GM18909 (cell line): ENCODE measurements at regions not wholly inside any gene's neighbourhood (a gene's known extent, or its start where the extent isn't known, plus 50 kb on each side); places are given as distances from the start of the nearest gene placed in this dataset.
"Not testable (repeated sequence)": the region's sequence is repeated elsewhere in the genome, so short reads cannot be mapped to it uniquely, and the experiment has no call there.

Experiments
- ATAC-seq: cut with Tn5 transposase; IDR thresholded peaks from one replicate; pipeline ENCODE4 v1.9.1; 2021; ENCODE audit warnings: mild to moderate bottlenecking; ENCODE audit not compliant: unreplicated experiment, poor library complexity

DNA sequence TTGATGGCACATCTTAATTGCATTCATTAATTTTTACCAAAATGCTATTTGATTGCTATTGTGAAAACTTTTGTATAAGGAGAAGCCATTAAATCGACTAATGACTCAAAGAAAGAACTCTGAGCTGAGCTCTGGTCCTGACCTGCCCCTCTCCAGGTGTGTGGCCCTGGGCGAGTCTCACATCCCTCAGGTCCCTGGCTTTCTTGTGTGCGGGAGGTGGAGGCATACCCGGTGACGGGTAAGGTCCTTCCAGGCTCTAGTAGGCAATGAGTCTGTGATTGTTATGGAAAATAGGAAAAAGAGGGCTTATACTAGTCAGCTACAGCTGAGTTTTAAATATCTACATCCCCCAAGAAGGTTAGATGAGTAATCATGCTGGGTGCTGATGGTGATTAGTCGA lies 248.1 kb downstream of the GATA3 start:
- ATAC-seq: no peak

DNA sequence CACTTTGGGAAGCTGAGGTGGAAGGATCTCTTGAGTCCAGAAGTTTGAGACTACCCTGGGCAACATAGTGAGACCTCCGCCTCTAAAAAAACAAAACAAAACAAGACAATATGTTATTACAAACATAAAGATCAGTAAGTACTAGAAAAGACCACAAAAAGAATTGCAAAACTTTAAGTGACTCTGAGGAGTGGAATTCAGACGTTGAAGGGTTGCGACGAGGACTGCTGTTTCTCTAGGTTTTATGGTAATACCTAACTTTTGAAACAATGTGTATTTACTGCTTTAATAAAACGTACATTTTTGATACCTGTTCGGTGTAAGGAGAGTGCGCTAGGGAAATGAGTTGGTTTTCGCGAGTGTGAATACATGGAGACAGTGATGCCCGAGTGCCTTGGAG lies 250.4 kb downstream of the GATA3 start:
- no peak for ATAC-seq

DNA sequence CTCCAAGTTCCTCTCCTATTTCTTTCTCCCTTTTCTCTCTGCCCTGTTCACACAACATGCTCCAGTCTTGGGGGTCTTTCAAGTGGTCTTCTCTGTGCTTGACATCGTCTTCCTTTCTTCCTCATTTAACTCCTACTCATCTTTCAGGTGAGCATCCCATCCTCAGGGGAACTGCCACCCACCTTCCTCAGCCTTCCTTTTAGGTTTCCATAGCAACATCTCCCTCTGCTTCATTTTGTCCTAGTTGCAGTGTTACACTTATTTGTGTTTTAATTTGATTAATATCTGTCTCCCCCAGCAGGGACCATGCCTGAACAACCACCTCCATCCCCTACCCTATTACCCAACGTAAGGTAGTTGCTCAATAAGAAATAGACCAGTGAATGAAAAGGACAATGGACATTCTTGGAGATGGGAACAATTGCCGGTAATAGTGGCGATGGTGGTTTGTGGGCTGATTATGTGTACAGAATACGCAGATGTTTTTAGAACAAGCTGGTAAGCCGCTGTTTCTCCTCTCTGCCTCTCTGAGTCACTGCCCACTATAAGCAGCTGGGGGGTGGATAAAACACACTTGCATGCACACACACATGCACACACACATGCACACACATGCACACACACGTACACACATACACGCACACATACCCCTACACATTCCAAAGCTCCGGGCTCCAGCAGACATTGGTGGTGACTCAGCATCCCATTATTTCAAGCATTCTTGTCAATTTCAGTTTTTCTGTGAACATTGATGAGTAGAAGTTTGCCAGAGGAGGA lies 251.6 kb downstream of the GATA3 start:
- no peak for ATAC-seq

DNA sequence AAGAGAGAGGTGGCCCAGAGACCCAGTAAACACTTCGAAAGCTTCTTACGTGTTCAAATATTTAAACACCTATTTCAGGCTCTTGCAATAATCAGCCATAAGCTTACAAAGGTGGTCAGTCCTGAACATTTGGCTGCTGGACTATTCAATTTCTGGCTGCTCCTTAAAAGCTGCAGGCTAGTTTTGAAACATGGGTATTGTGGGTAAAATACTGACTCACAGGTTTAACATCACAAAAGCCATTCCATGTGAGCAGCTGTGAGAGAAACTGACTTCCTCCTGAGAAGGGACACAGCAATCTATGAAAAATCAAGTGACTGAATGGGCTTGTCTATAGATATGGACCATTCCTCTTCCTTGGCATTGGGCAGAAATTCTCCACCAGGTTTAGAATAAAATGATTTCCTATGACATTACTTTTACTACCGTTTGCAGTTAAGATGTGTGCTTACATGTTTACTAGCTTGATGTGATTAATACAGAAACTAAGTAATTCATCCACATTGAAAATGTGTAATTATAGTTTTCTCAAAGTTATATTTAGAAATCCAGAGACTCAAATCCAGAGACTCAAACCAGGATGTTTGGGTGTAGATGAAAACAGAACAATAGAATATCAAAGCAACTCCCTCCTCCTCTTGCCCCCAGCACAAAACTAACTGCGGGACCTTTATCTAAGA lies 252.3 kb downstream of the GATA3 start:
- ATAC-seq: no peak

DNA sequence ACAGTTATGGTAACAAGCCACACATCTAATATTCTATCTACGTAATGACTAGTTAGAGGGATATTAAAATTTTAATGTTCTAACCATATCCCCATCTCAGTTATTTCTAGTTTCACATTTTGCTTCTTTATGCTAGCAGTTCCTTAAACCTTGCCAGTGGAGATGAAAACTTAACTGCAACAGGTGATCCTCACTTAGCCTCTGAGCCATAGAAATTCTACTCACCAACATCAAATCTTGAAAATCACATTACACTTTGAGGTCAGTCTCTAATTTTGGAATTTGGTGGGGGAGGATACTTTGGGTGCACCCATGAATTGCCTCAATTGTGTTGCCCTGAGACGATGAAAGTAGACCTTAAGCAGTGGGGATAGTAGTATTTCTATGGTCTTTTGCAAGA lies 256.4 kb downstream of the GATA3 start:
- no peak for ATAC-seq

DNA sequence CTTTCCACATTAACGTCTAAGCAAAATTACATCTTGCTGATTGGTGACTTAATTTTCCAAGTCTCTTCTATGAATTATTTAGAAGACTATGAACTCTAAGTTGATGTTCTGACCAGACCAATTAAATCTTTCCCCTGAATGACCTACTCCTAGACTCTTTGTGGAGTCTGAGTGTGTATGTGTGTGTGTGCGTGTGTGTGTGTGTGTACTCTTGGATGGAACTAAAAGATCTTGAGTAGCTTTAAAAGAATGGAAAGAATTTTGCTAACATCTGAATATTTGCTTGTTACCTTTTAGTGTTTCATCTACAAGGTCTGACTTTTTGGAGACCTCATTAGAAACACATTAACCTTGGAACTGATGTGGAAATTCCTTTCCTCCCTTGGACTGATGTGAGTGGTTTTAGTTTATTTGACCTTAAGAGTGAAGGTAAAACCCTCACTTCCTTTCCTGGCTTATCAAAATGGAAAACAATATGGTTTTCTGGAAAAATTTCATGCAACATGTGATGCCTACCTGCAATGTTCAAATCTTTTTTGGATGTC lies 257.1 kb downstream of the GATA3 start:
- ATAC-seq: no peak

DNA sequence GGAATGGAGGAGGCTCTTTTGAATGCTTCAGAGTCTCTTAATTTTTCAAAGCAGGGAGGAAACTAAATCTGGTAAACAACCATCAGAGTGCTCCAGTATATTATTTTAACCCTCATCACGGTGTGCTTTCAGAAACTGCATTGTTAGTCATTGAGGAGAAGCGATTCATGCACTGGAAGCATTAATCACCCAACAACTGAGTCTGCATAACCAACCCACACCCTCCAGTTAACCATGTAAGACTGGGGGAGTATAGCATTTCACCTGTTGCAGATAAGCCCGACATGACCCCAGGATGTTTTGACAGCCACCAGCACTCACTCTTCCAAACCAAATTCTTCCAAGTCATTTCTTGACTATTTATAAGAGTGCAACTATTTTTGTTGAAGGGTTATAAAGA lies 257.6 kb downstream of the GATA3 start:
- no peak for ATAC-seq

DNA sequence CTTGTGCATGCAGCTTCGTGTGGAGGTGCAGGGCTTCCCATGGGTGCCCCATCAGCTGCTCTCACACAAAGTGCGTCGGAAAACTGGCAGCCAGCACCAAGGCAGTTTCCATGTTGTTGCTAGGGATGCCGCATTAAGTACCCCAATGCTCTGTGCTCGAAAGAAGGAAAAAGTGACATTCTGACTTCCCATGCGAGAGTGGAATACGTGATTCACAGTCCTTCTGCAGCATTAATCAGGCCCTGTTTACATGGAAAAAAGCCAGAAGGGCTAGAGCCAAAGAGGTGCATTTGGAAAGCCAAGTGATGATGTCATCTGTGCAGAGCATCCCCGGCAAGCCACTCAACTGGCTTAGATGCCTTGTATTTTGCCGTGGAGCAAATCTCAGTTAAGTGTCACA lies 258.3 kb downstream of the GATA3 start:
- ATAC-seq: no peak

DNA sequence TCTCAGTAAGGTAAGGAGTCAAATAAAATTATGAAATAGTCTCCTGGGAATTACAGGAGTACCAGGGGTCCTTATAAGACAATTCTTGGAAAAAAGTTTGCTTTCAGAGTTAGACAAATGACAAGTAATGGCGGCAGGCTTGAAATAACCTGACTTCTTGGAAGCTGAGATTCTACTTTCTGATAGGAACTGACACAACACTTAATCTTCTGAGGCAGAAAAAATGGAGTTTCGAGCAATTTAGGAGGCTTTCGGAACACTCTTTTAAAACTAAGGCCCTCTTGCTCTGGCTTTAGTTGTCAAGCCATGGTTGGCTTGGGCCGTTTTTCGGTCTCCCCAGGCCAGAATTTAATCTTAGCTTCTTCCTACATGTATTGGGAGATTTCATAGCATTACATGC lies 260.0 kb downstream of the GATA3 start:
- ATAC-seq: no peak

DNA sequence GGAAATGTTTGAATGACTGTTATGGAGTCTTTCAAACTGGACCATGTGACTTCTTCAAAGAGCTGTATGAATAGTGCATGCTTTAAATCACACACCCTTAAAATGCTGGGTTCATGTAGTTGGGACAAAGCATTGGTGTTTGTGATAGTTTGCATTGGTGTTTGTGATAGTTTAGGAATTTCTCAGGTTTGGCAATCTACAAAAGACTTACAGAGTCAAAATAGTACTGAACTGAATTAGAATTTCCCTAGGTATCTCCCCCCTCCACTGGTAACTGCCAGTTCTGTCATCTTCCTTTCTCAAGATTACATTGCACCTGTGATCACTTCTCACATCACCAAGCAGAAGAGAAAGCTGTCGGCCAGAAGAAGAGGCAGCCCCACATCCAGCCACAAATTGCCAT lies 261.1 kb downstream of the GATA3 start:
- ATAC-seq: no peak

DNA sequence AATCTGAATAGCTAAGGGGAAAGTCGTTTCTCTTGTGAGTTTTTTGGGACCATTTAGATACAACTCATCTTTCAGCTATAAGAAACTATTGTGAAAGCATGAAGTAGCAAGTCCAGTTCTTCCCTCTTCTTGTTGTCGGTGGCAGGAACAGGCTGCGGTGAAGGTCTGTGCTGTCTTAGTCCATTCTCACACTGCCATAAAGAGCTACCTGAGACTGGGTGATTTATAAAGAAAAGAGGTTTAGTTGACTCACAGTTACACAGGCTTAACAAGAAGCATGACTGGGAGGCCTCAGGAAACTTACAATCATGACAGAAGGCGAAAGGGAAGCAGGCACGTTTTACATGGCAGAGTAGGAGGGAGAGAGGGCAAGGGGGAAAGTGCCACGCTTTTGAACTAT lies 261.8 kb downstream of the GATA3 start:
- no peak for ATAC-seq

DNA sequence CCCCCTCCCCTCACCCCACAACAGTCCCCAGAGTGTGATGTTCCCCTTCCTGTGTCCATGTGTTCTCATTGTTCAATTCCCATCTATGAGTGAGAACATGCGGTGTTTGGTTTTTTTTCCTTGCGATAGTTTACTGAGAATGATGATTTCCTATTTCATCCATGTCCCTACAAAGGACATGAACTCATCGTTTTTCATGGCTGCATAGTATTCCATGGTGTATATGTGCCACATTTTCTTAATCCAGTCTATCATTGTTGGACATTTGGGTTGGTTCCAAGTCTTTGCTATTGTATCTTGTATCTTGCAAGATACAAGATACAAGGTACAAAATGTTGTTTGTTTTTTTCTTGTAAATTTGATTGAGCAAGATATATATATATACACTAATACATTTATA lies 263.9 kb downstream of the GATA3 start:
- not testable (repeated sequence) for ATAC-seq

DNA sequence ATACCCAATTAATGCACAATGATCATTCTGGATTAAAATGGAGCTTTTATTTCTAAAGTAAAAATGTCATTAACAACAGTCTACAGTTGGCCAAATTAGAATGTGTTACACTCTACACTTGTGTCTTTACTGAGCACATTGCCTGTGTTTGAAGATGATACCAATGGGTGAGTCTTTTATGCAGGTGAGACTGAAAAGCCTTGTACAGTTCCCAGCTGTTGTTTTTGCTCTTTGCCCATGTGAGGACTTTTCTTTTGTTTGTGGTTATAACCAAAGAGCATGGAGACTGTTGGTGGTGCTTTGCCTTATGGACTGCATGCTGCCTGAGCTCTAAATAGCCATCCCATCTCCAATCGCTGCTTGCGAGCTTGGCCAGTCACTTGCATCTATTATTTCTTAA lies 264.5 kb downstream of the GATA3 start:
- ATAC-seq: no peak

DNA sequence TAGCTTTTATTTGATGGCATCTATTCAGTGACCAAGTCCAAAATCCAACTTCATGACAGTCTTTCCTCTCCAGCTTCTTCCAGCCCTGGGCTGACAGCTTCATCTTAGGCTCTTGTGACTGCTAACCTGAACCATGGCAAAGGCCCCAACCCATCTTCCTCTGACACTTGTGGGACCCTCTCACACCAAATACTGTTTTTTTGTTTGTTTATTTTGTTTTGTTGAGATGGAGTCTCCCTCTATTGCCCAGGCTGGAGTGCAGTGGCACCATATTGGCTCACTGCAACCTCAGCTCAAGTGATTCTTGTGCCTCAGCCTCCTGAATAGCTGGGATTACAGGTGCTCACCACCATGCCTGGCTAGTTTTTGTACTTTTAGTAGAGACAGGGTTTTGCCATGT lies 265.2 kb downstream of the GATA3 start:
- no peak for ATAC-seq

DNA sequence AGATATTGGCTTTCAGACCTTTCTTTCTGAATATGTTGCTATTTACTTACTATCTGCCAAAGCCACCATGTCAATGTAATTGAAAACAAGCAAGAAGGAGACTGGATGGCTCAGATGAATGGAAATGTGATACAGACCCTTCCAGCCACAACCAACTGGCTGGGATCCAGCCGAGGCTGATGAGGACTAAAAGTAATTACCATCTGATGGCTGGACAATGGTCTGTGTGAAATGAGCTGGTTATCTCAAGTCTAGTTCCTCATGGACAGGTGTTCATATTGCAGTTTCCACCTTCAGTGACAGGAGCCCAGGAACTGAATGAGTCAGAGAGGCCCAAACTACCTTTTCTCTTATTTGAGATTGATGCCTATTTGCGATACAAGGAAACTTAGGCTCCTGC lies 267.5 kb downstream of the GATA3 start:
- no peak for ATAC-seq

DNA sequence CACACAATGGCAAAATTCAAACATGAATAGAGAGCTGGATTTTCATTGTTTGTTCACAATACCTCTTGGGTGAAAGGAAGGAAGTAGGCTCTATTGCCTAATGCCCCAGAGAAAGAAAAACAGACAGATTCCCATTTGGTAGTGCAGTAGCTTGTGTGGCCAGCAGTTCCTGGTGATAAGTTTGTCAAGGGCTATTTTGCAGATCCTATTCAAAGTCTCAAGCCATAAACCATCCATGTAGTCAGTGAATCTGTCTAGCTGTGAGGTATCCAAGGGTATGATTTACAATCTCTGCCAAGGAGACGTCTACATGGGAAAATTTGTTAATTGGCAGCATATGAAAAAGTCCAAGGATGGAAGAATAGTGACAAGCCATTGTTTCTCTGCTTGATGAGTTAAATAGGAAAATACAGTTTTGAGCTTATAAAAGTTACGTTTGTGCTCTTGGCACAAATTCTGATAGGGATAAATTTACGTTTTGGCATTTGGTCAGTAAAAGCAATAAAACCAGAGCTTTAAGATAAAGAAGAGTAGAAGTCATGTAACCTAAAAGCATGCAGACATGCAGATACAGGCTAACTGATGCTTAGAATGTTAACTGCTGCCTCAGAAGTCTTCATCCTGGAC lies 269.1 kb downstream of the GATA3 start:
- no peak for ATAC-seq

DNA sequence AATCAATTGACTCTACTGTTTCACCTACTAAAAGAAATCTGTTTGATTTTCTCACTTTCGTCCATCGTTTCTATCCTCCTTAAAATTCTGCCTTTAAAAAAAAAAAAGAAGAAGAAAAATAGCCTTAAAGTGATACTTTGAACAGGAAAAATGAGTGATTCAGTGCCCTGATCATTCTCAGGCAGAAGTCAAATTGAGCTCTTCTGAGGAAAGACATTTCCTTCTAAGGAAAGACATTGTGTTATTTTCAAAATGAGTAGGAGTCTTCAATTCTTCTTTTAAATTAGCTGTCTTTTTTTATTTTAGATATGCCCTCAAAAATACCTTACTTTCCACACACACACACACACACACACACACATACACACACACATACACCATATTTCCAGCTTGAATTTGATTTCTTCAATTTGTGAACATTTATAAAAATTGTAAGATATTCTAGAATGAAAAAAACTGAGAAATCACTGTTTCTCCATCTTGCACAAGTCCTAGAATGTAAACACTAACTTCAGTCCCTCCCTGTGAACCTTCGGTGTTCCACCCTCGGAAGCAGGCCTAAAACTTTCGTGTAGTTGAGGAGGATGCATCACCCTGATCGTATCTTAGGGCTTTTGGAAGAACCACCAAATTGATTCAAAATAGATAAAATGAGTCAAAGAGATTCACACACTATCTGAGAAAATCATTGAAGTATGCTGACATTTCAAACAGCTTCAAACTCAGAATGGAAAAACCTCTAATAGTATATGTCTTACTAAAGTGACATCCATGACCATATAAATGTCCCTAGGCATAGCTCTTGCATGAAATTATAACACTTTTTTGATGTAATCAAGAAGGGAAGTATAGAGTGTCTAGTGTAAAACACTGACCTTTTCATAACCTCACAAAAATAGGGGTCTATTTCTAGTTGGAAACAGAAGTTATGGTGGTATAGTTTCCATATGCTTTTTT lies 270.8 kb downstream of the GATA3 start:
- ATAC-seq: no peak

DNA sequence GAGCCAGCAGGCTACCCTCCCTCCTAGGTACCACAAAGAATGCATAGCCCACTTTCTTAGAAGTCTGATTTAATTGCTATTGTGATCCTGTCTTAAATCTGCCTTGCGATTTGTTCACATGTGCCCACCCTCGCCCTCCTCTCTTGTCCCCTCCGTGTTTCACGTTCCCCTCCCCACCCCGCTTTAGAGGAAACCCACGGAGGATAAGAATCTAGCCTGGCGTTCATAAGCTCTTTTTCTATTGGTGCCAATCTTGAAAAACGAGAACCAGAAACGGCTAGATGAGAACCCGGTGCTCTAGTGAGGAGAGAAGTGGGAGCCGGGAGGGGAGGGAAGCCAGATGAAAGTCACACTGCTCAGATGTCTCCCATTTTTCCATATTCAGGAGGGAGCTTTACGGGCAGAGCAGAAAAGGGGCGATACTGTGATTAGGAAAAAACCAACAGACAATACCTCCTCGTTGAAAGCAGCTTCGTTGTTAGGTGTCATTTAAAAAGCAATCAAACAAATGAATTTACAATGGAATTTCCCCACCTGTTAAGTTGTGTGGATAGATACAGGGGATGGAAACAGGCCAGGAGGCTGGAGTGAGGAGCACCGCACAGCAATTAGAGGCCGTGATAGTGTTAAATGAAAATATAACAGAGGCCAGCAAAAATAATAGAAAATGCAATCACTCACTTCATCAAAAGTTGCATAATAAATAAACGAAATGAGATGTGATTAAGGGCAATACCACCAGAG lies 272.1 kb downstream of the GATA3 start:
- ATAC-seq: no peak

DNA sequence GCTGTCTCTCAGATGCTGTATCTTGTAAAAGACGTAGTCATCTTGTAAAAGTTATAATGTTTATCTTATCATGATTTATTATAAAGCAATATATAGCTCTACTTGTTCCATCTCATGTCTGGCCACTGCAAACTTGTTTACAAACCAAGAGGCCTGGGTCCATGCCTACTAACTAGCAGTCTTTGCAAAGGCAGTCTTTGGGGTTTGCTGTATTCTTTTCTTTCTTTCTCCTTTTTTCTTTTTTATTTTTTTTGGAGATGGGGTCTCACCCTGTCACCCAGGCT lies 272.6 kb downstream of the GATA3 start:
- ATAC-seq: no peak

DNA sequence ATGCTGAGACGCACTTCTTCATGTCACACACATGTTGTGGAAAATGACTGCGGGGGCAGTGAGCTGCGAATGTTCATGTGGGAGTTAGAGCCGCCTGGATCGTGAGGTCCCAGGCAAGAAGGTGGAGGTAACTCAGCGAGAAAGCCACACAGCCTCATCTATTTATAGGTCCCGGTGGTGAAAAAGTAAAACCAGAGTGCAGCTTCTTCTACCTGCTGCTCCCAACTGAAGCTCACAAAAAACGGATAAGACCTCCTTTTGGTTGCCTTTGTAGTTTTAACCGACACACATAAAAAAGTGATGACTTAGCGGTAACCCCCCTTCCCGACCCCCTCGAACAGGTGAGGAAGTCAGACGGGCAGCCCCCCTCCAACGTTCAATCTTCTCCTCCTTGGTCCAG lies 276.9 kb downstream of the GATA3 start:
- ATAC-seq: no peak
